GM18519 (cell line): ENCODE measurements at regions not wholly inside any gene's neighbourhood (a gene's known extent, or its start where the extent isn't known, plus 50 kb on each side); places are given as distances from the start of the nearest gene placed in this dataset.

Experiments used
- ATAC-seq: cut with Tn5 transposase; IDR thresholded peaks from one replicate; pipeline ENCODE4 v1.9.1; 2021; ENCODE audit warnings: mild to moderate bottlenecking, moderate library complexity; ENCODE audit not compliant: unreplicated experiment, low FRiP score

- no peak for ATAC-seq
Observed at GRCh38 chr7:16174253-16174652, 247.1 kb downstream of the CRPPA start.

GRCh38 chr7:16172366-16172765 is 249.0 kb downstream of the CRPPA start:
- no peak for ATAC-seq

- no peak for ATAC-seq
Observed at GRCh38 chr7:16171928-16172327, 249.4 kb downstream of the CRPPA start.

- ATAC-seq = no peak
Observed at GRCh38 chr7:16170671-16171070, 250.7 kb downstream of the CRPPA start.

- ATAC-seq = no peak
Observed at GRCh38 chr7:16169537-16169936, 251.8 kb downstream of the CRPPA start.

DNA sequence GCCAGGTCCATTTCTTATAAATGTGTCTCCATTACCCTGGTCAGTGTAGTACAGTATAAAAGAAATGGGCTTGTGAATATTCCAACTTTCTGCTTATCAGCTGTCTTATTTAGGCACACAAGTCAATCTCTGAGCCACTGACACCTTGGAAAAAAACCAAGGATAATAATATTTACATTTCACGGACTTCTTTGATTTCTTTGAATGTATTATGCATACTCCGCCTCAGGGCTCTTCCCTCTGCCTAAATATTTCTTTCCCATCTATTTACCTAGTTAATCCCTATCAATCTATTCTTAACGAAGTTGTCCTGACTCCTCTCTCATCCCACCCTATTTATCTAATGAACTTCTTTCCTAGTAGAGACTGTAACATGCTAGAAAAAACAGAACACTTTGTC is 253.8 kb downstream of the CRPPA start:
- no peak for ATAC-seq

- ATAC-seq = no peak
Observed at GRCh38 chr7:16144361-16144760, 277.0 kb downstream of the CRPPA start.

DNA sequence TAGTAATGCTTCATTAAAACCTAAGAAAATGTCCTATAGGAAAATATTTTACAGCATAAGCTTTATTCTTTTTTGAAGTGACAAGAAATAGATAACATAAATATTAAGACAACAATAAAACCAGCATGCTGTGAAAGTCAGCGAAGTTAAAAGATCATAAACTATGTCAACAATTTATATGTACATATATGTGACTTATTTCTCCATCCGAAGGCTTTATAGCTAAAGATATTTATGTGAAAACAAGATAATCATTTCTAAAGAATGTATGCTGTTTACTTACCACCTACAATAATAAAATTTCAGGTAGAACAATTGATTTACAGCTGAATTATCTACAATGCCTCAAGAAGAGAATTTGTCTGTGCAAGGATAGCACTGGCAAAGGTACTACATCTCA is 283.4 kb downstream of the CRPPA start:
- no peak for ATAC-seq

GRCh38 chr7:16136896-16137295 is 284.4 kb downstream of the CRPPA start:
- ATAC-seq = no peak

DNA sequence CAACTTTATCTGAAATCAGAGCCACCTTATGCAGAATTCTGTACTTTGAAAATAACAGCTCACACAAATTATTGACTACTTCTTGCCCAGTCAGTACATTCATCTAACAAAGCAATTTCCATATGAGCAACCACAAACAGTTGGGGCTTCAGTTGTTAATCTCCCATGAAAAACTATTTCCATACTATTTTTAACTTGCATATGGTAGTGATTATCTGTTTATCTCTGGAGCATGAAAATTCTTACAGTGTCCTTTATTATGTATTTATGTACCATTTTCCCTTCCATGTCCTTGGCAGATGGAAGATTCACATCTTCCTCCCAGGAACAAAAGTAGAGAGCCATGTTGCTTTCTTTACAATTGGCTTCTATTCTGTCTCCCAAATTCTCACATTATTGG is 285.7 kb downstream of the CRPPA start:
- ATAC-seq = no peak

GRCh38 chr7:16130111-16131110 is 290.9 kb downstream of the CRPPA start:
- no peak for ATAC-seq

GRCh38 chr7:16129431-16130110 is 291.8 kb downstream of the CRPPA start:
- ATAC-seq = no peak

DNA sequence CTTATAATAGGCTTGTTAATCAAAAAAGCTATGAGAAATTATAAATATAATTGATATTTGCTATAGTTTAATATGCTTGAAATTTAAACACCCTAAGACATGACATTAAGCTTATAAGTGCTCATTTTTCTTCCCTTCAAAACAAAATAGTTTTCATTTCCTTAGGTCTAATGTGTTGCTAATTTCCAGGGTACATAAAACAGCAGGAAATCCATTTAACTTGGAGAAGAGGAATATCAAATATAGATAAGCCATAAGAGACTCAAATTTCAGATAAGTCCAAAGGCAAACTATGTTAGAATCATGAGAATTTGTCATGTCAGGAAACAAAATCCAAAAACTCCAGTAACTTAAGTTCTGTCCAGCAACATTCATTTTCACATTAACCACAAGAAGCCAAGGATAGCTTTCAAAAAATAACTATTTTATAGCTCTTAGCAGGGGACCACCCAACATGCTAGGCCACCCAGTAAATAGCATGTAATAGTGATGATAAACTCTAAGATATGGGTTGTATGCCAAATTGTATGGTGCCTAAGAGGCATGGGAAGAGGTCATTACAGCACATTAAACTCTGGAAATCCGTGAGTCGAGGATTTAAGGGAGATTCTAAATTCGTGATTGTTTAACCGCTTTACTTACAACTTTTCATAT is 298.1 kb downstream of the CRPPA start:
- ATAC-seq = no peak

GRCh38 chr7:16121876-16122390 is 299.4 kb downstream of the CRPPA start:
- ATAC-seq = no peak

GRCh38 chr7:16115374-16115773 is 306.0 kb downstream of the CRPPA start:
- no peak for ATAC-seq

GRCh38 chr7:16114633-16115032 is 306.7 kb downstream of the CRPPA start:
- ATAC-seq = no peak

GRCh38 chr7:16114071-16114470 is 307.3 kb downstream of the CRPPA start:
- no peak for ATAC-seq

DNA sequence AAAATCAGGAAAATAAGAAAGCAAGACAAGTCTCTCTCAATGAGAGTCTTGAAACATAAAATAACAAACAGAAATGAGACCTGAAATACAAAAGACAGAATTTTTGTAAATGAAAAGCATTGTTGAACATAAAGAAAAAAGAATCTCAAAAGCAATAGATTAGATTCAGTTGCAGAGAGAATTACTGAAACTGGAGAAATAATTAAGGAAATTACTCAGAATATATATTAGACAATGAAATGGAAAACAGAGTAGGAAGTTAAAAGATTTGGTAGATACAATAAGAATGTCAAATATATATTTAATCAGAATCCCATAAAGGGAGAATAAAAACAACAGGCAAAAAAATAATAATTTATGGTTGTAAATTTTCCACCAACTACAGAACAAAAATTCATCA is 308.3 kb downstream of the CRPPA start:
- ATAC-seq = no peak

DNA sequence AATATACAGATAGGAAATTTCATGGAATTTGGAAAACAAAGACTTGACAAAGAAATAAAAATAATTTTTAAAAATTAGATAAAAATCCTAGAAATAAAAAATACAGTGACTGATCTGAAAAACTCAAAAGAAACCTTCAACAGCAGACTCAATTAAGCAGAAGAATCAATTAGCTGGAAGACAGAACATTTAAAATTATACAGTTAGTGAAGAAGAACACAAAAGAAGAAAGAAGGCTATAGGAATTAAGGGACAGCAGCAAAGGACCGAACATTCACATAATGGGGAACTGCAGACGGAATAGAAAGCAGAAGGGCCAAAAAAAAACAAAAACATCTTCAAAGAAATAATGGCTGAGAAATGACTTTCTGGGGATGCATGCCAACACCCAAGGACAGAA is 314.5 kb downstream of the CRPPA start:
- ATAC-seq = no peak

DNA sequence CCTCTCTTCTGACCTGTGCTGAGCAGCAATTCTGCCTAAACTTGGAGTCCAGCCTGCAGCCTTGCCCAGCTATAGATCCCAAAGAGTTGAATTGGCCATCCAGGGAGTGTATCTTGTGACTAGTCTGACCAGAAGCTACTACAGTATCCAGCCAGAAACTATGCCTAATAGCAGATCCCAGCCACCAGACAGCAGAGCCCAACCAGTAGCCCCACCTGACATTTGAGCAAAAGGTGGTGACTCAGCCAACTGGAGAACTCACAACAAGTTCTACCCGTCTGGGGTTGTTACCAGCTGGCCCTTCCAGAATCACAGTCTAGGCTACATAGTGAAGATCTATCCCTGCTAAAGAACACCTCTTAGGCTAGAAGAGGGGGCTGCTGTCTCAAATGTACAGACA is 315.0 kb downstream of the CRPPA start:
- no peak for ATAC-seq

GRCh38 chr7:16099302-16099849 is 322.0 kb downstream of the CRPPA start:
- ATAC-seq = no peak
